ENCODE measurements at regions not wholly inside any gene's neighbourhood (a gene's known extent, or its start where the extent isn't known, plus 50 kb on each side); places are given as distances from the start of the nearest gene placed in this dataset.

GRCh38 chr9:4921449-4921848, 63.6 kb upstream of the JAK2 start:
- ATAC-seq (no peak), DNase-seq (no peak)
- peaks cover 15% of the 10 kb centered on the region for H3K4me1 Mint-ChIP-seq (ENCODE audit: low read depth)
- H3K9me3 Mint-ChIP-seq: no peaks in the 10 kb centered on the region
- H3K27me3 Mint-ChIP-seq (ENCODE audit: low read depth): no peaks in the 10 kb centered on the region
- no peaks in the 10 kb centered on the region for H3K36me3 Mint-ChIP-seq (ENCODE audit: insufficient read depth)
- H3K4me3 Mint-ChIP-seq: no peak overlapping the region

GRCh38 chr9:4922101-4922500, 63.0 kb upstream of the JAK2 start:
- Mint-ChIP-seq H3K9me3 (no peaks in the 10 kb centered on the region), H3K4me3 (no peak overlapping the region), H3K4me1 (ENCODE audit: low read depth) (peaks cover 19% of the 10 kb centered on the region), H3K36me3 (ENCODE audit: insufficient read depth) (no peaks in the 10 kb centered on the region), H3K27me3 (ENCODE audit: low read depth) (no peaks in the 10 kb centered on the region)
- ATAC-seq (no peak), DNase-seq (no peak)

GRCh38 chr9:4922730-4923129, 62.3 kb upstream of the JAK2 start:
- Mint-ChIP-seq H3K9me3 (no peaks in the 10 kb centered on the region), H3K36me3 (ENCODE audit: insufficient read depth) (no peaks in the 10 kb centered on the region), H3K4me3 (no peak overlapping the region), H3K4me1 (ENCODE audit: low read depth) (peaks cover 22% of the 10 kb centered on the region), H3K27me3 (ENCODE audit: low read depth) (no peaks in the 10 kb centered on the region)
- ATAC-seq (no peak), DNase-seq (no peak)

DNA sequence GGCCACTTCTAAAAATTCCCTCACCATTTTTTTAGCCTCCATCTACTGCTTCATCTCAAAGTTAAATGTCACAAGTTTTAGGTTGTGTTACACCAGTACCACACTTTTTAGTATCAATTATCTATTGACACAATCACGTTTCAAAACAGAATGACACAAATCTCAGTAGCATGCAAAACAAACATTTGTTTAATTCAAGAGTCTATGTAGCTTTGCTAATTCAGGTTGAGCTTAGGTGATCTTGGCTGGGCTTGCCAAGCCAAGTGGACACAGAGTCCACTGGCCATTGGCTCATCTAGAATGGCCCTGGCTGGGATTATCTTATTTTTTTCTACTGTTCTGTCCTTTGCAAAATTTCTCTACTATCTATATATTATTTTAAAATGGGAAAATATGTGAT, 61.9 kb upstream of the JAK2 start:
- DNase-seq (no peak), ATAC-seq (no peak)
- Mint-ChIP-seq H3K4me3 (no peak overlapping the region), H3K4me1 (ENCODE audit: low read depth) (peaks cover 22% of the 10 kb centered on the region), H3K36me3 (ENCODE audit: insufficient read depth) (no peaks in the 10 kb centered on the region), H3K27me3 (ENCODE audit: low read depth) (no peaks in the 10 kb centered on the region), H3K9me3 (no peaks in the 10 kb centered on the region)

DNA sequence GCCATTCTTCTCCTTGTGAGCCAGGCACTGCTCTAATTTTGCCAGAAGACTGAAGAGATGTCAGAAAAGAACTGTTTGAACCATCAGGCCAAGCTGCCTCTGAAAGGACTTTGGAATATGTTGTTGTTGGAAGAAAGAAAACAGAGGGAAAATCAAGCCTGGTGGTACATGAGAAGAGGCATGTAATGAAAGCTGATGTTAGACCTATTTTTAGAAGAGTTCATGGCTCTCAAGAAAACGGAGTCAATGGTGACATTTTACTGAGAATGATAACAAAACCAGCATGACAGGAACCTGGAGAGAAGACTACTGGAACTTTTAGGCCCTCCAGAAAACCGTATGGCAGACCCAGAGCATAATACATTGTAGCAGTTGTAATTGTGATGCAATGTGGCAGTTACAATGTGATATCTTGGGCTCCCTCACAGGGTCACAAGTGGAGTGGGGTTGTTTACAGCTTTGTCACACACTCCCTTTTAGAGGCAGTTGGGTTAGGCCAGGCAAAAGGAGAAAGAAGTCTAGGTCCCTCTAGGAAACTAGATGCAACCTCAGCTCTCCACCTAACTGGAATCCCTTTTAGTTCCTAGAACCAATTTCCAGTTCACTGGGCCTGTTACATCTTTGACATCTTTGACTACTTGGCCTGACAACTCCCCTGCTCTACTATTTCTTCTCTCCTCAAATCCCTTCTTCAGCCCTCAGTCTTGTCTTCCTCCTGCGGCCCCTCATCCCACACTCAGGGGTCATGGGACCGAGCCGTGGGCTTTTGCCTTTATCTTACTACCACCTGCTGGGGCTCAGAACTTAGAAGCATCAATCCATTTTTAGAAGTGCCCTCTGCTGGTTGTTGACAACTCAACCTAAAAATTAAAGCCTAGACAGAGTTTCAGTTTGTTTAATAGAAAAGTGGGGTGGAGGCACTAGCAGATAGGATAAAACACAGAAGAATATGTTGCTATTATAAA, 61.2 kb upstream of the JAK2 start:
- ATAC-seq (peak; percentile 40 to 56), DNase-seq (no peak)
- Mint-ChIP-seq H3K27me3 (ENCODE audit: low read depth) (no peaks in the 10 kb centered on the region), H3K36me3 (ENCODE audit: insufficient read depth) (no peaks in the 10 kb centered on the region), H3K4me3 (no peak overlapping the region), H3K9me3 (no peaks in the 10 kb centered on the region), H3K4me1 (ENCODE audit: low read depth) (peaks cover 22% of the 10 kb centered on the region)

- H3K36me3 Mint-ChIP-seq (ENCODE audit: insufficient read depth): no peaks in the 10 kb centered on the region
- H3K4me1 Mint-ChIP-seq (ENCODE audit: low read depth): peaks cover 22% of the 10 kb centered on the region
These were observed 58.8 kb upstream of the JAK2 start for GRCh38 chr9:4926239-4926638.

DNA sequence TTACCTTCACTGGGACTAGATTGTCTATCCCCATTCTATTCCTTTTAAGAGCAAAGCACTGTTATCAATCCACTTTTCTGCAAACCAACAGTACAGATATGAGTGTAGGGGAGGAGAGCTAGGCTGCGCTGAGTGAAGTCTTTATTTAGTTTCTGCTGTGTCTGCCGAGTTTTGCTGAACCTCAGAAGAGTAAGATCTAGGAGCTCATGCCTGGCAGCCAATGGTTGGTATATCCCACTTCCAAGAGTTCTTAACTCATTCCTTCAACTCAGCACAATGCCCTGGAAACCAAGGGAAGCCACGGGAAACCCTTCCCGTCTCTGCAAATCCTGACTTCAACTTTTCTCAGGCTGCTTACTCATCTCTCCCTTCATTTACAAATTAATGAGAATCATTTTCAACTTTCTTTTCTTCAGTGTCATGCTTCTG, 58.0 kb upstream of the JAK2 start:
- DNase-seq (no peak), ATAC-seq (no peak)
- peaks cover 22% of the 10 kb centered on the region for H3K4me1 Mint-ChIP-seq (ENCODE audit: low read depth)
- no peak overlapping the region for H3K4me3 Mint-ChIP-seq
- H3K9me3 Mint-ChIP-seq: no peaks in the 10 kb centered on the region
- no peaks in the 10 kb centered on the region for H3K36me3 Mint-ChIP-seq (ENCODE audit: insufficient read depth)
- H3K27me3 Mint-ChIP-seq (ENCODE audit: low read depth): no peaks in the 10 kb centered on the region

More at GRCh38 chr9:4926239-4926638, 58.8 kb upstream of the JAK2 start:
- no peaks in the 10 kb centered on the region for H3K27me3 Mint-ChIP-seq (ENCODE audit: low read depth)
- DNase-seq (no peak), ATAC-seq (no peak)
- no peaks in the 10 kb centered on the region for H3K9me3 Mint-ChIP-seq
- H3K4me3 Mint-ChIP-seq: no peak overlapping the region

GRCh38 chr9:4927701-4928100, 57.4 kb upstream of the JAK2 start:
- H3K4me1 Mint-ChIP-seq (ENCODE audit: low read depth): peaks cover 22% of the 10 kb centered on the region
- ATAC-seq (no peak), DNase-seq (no peak)
- H3K27me3 Mint-ChIP-seq (ENCODE audit: low read depth): no peaks in the 10 kb centered on the region
- H3K9me3 Mint-ChIP-seq: no peaks in the 10 kb centered on the region
- H3K4me3 Mint-ChIP-seq: no peak overlapping the region
- no peaks in the 10 kb centered on the region for H3K36me3 Mint-ChIP-seq (ENCODE audit: insufficient read depth)

DNA sequence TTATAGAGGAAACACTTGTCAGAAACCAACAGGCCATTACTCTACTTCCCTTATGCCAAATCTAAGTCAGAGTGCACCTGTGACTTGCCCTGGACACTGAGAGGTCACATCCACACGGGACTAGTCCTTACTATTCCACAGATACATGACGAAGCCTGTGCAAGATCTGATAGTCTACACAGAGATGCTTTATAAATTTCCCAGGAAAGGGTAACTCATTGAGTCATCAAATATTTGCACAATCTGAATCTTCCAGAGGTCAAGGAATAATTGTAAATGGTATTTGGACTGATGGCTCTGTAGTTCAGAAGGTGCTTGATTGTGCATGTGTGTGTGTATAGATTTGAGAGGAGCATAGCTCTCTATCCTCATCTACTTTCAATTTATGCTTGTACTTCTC, 55.2 kb upstream of the JAK2 start:
- ATAC-seq: no peak
- H3K27me3 Mint-ChIP-seq (ENCODE audit: low read depth): no peaks in the 10 kb centered on the region
- peaks cover 15% of the 10 kb centered on the region for H3K4me1 Mint-ChIP-seq (ENCODE audit: low read depth)
- no peak for DNase-seq
- no peaks in the 10 kb centered on the region for H3K36me3 Mint-ChIP-seq (ENCODE audit: insufficient read depth)
- H3K4me3 Mint-ChIP-seq: no peak overlapping the region
- no peaks in the 10 kb centered on the region for H3K9me3 Mint-ChIP-seq

GRCh38 chr9:4932681-4933080, 52.4 kb upstream of the JAK2 start:
- H3K9me3 Mint-ChIP-seq: no peaks in the 10 kb centered on the region
- peaks cover 19% of the 10 kb centered on the region for H3K4me1 Mint-ChIP-seq (ENCODE audit: low read depth)
- no peaks in the 10 kb centered on the region for H3K36me3 Mint-ChIP-seq (ENCODE audit: insufficient read depth)
- H3K4me3 Mint-ChIP-seq: no peak overlapping the region
- ATAC-seq (no peak), DNase-seq (no peak)
- no peaks in the 10 kb centered on the region for H3K27me3 Mint-ChIP-seq (ENCODE audit: low read depth)

GRCh38 chr9:4933177-4933576, 51.9 kb upstream of the JAK2 start:
- no peaks in the 10 kb centered on the region for H3K9me3 Mint-ChIP-seq
- no peak overlapping the region for H3K4me3 Mint-ChIP-seq
- no peaks in the 10 kb centered on the region for H3K36me3 Mint-ChIP-seq (ENCODE audit: insufficient read depth)
- DNase-seq: no peak
- ATAC-seq: no peak
- H3K27me3 Mint-ChIP-seq (ENCODE audit: low read depth): no peaks in the 10 kb centered on the region
- peaks cover 23% of the 10 kb centered on the region for H3K4me1 Mint-ChIP-seq (ENCODE audit: low read depth)

DNA sequence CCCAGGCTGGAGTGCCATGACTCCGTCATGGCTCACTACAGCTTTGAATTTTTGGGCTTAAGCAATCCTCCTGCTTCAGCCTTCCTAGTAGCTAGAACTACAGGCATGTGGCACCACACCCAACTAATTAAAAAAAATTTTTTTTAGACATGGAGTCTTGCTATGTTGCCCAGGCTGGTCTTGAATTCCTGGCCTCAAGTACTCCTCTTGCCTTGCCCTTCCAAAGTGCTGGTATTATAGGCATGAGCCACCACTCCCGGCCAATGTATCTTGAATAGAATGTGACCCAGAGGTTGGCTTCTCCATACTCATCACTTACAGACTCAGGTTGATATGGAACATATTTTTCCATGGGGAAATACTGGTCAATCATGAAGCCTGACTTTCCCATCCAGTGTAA, 51.2 kb upstream of the JAK2 start:
- Mint-ChIP-seq H3K36me3 (ENCODE audit: insufficient read depth) (no peaks in the 10 kb centered on the region), H3K27me3 (ENCODE audit: low read depth) (no peaks in the 10 kb centered on the region), H3K4me3 (no peak overlapping the region), H3K4me1 (ENCODE audit: low read depth) (peaks cover 30% of the 10 kb centered on the region), H3K9me3 (no peaks in the 10 kb centered on the region)
- ATAC-seq (no peak), DNase-seq (no peak)

DNA sequence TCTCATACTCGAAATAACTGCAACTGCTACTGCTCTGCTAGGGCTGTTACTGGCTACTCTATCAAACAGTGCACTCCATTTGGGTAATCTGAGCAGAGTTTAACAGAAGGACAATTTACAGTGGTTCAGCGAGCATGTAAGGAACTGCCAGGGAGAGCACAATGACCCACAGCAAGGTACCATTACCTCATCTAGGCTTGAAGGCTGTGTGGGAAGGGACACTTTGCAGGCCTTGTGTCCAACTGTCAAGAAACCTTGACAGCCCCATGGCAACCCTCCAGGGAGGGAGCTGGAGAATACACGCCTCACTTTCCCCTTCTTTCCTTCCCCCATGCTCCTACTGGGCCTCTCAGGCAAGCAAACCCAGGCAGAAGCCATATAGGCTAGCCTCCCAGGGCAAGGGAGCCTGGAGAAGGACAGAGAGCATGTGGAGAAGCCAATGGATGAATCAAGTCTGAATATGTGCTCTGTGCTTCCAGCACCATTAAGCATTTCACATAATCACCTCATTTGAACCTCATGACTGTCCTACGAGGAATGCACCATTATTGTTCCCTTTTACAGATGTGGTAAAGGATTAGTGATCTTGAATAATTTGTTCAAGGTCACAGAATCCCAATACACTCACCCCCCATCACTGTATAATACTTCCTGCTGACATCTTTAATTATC, 49.9 kb upstream of the JAK2 start:
- Mint-ChIP-seq H3K4me3 (no peak overlapping the region), H3K4me1 (ENCODE audit: low read depth) (peaks cover 42% of the 10 kb centered on the region), H3K9me3 (no peaks in the 10 kb centered on the region), H3K27me3 (ENCODE audit: low read depth) (no peaks in the 10 kb centered on the region), H3K36me3 (ENCODE audit: insufficient read depth) (no peaks in the 10 kb centered on the region)
- ATAC-seq (no peak), DNase-seq (no peak)
